ENCODE measurements at regions not wholly inside any gene's neighbourhood (a gene's known extent, or its start where the extent isn't known, plus 50 kb on each side); places are given as distances from the start of the nearest gene placed in this dataset.

DNA sequence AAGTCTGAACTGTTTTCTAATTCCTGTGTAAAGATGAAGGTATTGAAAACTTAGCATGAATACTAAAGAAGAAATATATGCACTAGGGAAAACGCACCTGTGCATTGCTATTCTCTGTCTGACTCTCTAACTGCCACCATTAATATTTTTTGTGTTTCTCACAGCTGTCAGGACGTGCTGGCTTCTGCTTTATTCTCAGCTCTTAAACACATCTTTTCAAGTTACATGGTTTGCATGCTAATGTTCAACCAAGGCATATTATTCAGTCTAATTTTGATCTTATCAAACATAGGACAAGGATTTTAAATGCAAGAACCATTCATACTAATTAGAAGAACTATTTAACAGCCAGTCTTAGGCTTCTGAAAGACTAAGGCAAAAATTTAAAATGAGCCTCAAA, 187.4 kb downstream of the KLHL28 start:
- DNase-seq (ENCODE audit: low read depth in 1 of 2, low spot score in 1 of 2) = no peak
- CTCF ChIA-PET = no interaction called here
- no peak overlapping the region for H3K4me2 ChIP-seq
- 2% methylated on average over 2 of the region's 2 CpGs for WGBS (ENCODE audit: missing lambda C conversion rate)
- TF ChIP-seq TFCP2L1 (CRISPR knock-in tag; IDR thresholded peaks at IDR 0.05) (no peak), RARB (CRISPR knock-in tag; IDR thresholded peaks at IDR 0.05) (no peak), TP53 (CRISPR knock-in tag; IDR thresholded peaks at IDR 0.05) (no peak), ELK1 (IDR thresholded peaks at IDR 0.05; ENCODE audit: low read depth, low read length) (no peak), NPAS2 (CRISPR knock-in tag; IDR thresholded peaks at IDR 0.05; ENCODE audit: borderline replicate concordance) (no peak), PHF8 (IDR thresholded peaks at IDR 0.05; ENCODE audit: borderline replicate concordance, low read depth) (no peak), EHF (CRISPR knock-in tag; IDR thresholded peaks at IDR 0.05) (no peak), HES2 (IDR thresholded peaks at IDR 0.05) (no peak), MAFK (IDR thresholded peaks at IDR 0.05; ENCODE audit: partially characterized antibody) (no peak), CTCF (IDR thresholded peaks at IDR 0.05) (no peak), RCOR1 (IDR thresholded peaks at IDR 0.05; ENCODE audit: low read depth, low read length) (no peak), CHD2 (IDR thresholded peaks at IDR 0.05; ENCODE audit: low read length, partially characterized antibody) (no peak), GATA3 (IDR thresholded peaks at IDR 0.05; ENCODE audit: borderline replicate concordance) (no peak), POLR2AphosphoS2 (conservative IDR thresholded peaks at IDR 0.05; ENCODE audit: low read length) (no peak), NFE2L2 (conservative IDR thresholded peaks at IDR 0.05; ENCODE audit: low read length) (no peak), MAZ (IDR thresholded peaks at IDR 0.05; ENCODE audit: borderline replicate concordance, low read depth, low read length) (no peak)
- TF ChIP-seq, protein P1, sequence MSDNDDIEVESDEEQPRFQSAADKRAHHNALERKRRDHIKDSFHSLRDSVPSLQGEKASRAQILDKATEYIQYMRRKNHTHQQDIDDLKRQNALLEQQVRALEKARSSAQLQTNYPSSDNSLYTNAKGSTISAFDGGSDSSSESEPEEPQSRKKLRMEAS (IDR thresholded peaks at IDR 0.05) = no peak
- TF ChIP-seq, protein P2, sequence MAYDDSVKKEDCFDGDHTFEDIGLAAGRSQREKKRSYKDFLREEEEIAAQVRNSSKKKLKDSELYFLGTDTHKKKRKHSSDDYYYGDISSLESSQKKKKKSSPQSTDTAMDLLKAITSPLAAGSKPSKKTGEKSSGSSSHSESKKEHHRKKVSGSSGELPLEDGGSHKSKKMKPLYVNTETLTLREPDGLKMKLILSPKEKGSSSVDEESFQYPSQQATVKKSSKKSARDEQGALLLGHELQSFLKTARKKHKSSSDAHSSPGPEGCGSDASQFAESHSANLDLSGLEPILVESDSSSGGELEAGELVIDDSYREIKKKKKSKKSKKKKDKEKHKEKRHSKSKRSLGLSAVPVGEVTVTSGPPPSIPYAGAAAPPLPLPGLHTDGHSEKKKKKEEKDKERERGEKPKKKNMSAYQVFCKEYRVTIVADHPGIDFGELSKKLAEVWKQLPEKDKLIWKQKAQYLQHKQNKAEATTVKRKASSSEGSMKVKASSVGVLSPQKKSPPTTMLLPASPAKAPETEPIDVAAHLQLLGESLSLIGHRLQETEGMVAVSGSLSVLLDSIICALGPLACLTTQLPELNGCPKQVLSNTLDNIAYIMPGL (CRISPR knock-in tag; IDR thresholded peaks at IDR 0.05; ENCODE audit: borderline replicate concordance) = no peak
- TF ChIP-seq, protein P3, sequence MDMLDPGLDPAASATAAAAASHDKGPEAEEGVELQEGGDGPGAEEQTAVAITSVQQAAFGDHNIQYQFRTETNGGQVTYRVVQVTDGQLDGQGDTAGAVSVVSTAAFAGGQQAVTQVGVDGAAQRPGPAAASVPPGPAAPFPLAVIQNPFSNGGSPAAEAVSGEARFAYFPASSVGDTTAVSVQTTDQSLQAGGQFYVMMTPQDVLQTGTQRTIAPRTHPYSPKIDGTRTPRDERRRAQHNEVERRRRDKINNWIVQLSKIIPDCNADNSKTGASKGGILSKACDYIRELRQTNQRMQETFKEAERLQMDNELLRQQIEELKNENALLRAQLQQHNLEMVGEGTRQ (IDR thresholded peaks at IDR 0.05) = no peak
- TF ChIP-seq, protein P4, sequence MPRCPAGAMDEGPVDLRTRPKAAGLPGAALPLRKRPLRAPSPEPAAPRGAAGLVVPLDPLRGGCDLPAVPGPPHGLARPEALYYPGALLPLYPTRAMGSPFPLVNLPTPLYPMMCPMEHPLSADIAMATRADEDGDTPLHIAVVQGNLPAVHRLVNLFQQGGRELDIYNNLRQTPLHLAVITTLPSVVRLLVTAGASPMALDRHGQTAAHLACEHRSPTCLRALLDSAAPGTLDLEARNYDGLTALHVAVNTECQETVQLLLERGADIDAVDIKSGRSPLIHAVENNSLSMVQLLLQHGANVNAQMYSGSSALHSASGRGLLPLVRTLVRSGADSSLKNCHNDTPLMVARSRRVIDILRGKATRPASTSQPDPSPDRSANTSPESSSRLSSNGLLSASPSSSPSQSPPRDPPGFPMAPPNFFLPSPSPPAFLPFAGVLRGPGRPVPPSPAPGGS (IDR thresholded peaks at IDR 0.05) = no peak
- no peaks in the 10 kb centered on the region for H3K4me1 ChIP-seq
- no peak overlapping the region for H3K27ac ChIP-seq
- FAIRE-seq = no peak
- H3K4me3 ChIP-seq = no peak overlapping the region
- POLR2A ChIA-PET = no interaction called here
- no peak for ATAC-seq
- H3K9me3 ChIP-seq = no peaks in the 10 kb centered on the region

DNA sequence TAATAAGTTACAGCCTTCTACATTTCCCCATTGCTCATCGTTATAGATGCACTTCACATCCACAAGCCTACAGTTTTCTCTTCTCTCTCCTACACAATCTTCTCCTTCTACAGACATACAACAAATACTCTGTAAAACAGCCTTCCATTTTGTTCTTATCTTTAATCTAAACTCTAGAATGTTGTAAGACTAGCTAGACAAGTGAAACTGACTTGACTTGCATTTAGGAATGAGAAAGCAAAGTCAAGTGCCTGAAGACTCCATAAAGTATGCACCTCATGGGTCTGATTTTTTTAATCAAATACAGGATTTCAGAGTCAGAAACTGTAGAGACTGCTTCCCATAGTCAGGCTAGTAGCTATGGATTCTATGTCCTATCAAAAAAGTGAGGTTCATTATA, 190.3 kb downstream of the KLHL28 start:
- FAIRE-seq = no peak
- ChIA-PET CTCF (no interaction called here), POLR2A (no interaction called here)
- H3K4me3 ChIP-seq = no peak overlapping the region
- no peak overlapping the region for H3K27ac ChIP-seq
- WGBS (ENCODE audit: missing lambda C conversion rate) = 25% methylated on average over 1 of the region's 1 CpG
- no peak overlapping the region for H3K4me2 ChIP-seq
- no peak for ATAC-seq
- no peaks in the 10 kb centered on the region for H3K4me1 ChIP-seq
- H3K9me3 ChIP-seq = no peaks in the 10 kb centered on the region
- no peak for DNase-seq (ENCODE audit: low read depth in 1 of 2, low spot score in 1 of 2)
- TF ChIP-seq, protein P5, sequence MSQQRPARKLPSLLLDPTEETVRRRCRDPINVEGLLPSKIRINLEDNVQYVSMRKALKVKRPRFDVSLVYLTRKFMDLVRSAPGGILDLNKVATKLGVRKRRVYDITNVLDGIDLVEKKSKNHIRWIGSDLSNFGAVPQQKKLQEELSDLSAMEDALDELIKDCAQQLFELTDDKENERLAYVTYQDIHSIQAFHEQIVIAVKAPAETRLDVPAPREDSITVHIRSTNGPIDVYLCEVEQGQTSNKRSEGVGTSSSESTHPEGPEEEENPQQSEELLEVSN (IDR thresholded peaks at IDR 0.05; ENCODE audit: borderline replicate concordance, low read depth) = no peak
- no peak for TF ChIP-seq CBX2 (IDR thresholded peaks at IDR 0.05; ENCODE audit: borderline replicate concordance, low read depth)
- TF ChIP-seq PHF8 (IDR thresholded peaks at IDR 0.05; ENCODE audit: borderline replicate concordance, low read depth) = no peak
- no peak for TF ChIP-seq PBX3 (IDR thresholded peaks at IDR 0.05)
- TF ChIP-seq SREBF2 (IDR thresholded peaks at IDR 0.05) = no peak
- no peak for TF ChIP-seq FOSL2 (IDR thresholded peaks at IDR 0.05)
- TF ChIP-seq FOSL2 (CRISPR knock-in tag; IDR thresholded peaks at IDR 0.05) = no peak
- no peak for TF ChIP-seq ZNF302 (CRISPR knock-in tag; IDR thresholded peaks at IDR 0.05)
- no peak for TF ChIP-seq CBX8 (IDR thresholded peaks at IDR 0.05)
- TF ChIP-seq CTCF (IDR thresholded peaks at IDR 0.05) = no peak
